Activated naive CD4-positive, alpha-beta T cell treated with anti-CD3 and anti-CD28 coated beads for 36 hours (primary cell): ENCODE measurements at regions not wholly inside any gene's neighbourhood (a gene's known extent, or its start where the extent isn't known, plus 50 kb on each side); places are given as distances from the start of the nearest gene placed in this dataset.
"Not testable (repeated sequence)": the region's sequence is repeated elsewhere in the genome, so short reads cannot be mapped to it uniquely, and the experiment has no call there.

ENCODE experiments used
- CTCF ChIA-PET: fragments of 350-600 bp; sonication (Branson Sonifier 250); formaldehyde crosslinking; loops from one replicate; lab custom pipeline; 2021; ENCODE audit warnings: antibody characterized with exemption; lab: Charles Lee
- DNase-seq: peaks from one replicate; pipeline ENCODE4 v3.0.0-alpha.2; 2020
- H3K27ac Mint-ChIP-seq: one replicate; pipeline ENCODE4 v1.8.0; 2021; ENCODE audit warnings: mild to moderate bottlenecking, mixed read lengths
- H3K27me3 Mint-ChIP-seq: one replicate; pipeline ENCODE4 v1.8.0; 2021; ENCODE audit warnings: low read depth, mixed read lengths
- H3K36me3 Mint-ChIP-seq: one replicate; pipeline ENCODE4 v1.8.0; 2021; ENCODE audit warnings: low read depth, mixed read lengths
- H3K4me1 Mint-ChIP-seq: one replicate; pipeline ENCODE4 v1.8.0; 2021; ENCODE audit warnings: low read depth, mixed read lengths
- H3K4me3 Mint-ChIP-seq: one replicate; pipeline ENCODE4 v1.8.0; 2021; ENCODE audit warnings: mild to moderate bottlenecking, moderate library complexity, mixed read lengths
- H3K9me3 Mint-ChIP-seq: one replicate; pipeline ENCODE4 v1.8.0; 2021; ENCODE audit warnings: mixed read lengths
- intact Hi-C: fragments of 100-400 bp; cut with micrococcal nuclease; formaldehyde crosslinking; loops from one replicate; pipeline ENCODE4 v1.15.1; 2023

DNA sequence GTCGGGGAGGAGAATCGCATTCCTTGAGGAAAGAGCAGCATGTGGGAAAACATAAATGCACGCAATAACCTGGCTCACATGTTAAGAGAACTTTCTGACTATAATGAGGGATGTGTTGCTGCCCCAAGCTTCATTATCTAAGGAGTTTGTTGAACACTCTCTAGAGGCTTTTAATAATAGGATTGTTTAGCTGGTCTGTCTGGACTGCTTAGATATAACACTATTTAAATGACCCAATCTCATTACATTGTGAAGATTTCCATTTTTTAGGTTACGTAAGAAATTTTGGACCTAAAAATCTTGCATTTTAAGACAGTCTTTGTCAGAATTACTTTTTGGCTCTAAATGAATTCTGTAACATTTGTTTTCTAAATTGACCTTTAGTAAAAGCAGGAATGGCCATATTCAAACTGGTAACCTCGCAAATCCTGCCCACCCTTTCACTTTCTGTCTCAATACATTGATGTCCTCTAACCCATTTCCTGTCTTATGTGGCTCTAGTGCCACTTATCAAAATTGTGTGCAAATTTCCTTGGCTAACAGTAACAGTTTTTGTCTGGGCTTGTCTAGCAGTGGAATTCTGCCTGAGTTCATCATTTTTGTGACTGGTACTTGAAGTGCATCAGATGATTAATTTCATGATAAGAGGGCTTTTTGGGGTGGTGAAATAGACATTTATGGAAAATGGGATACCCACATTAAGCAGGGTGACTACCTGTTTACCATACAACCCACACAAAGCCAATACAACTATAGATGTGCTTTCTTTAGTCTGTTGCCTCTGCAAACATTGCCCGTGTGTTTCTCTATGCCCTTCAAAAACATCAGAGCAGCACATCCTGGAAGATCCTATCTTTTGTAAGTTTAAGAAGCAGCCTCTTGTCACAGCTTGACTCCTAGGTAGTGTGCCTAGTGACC is 61.6 kb upstream of the IKBKE start:
- H3K4me3 Mint-ChIP-seq, H3K9me3 Mint-ChIP-seq, DNase-seq, H3K27ac Mint-ChIP-seq, H3K4me1 Mint-ChIP-seq, H3K27me3 Mint-ChIP-seq, CTCF ChIA-PET, H3K36me3 Mint-ChIP-seq, intact Hi-C loops: not testable (repeated sequence)

DNA sequence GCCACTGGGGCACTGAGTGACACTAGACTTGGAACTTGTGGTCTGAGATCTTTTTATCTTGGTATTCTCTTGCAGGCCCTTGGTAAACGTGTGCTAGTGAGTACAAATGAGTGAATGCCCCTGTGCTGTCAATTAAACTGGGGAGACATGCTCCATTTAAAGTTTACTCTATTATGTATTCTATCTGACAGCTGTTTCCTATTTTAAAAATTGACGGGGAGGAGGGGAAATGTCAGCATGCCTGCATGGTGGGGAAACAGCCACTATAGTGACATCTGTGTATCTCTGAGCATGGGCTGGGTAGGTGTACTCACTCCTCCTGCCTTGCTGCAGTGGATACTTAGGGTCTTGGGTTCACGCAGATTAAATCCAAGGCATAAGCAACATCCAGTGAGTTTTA is 59.0 kb upstream of the IKBKE start:
- CTCF ChIA-PET = interaction anchor here (0.6 kb wide), 1 partner anchor 134 kb away, joined by 4 read pairs; no protein-coding TSS in a partner anchor
- no peaks in the 10 kb centered on the region for H3K36me3 Mint-ChIP-seq
- H3K27ac Mint-ChIP-seq = no peak overlapping the region
- no peaks in the 10 kb centered on the region for H3K9me3 Mint-ChIP-seq
- H3K4me1 Mint-ChIP-seq = no peaks in the 10 kb centered on the region
- no peak overlapping the region for H3K4me3 Mint-ChIP-seq
- H3K27me3 Mint-ChIP-seq = no peaks in the 10 kb centered on the region
- DNase-seq = no peak
- intact Hi-C loops = no loop called here

DNA sequence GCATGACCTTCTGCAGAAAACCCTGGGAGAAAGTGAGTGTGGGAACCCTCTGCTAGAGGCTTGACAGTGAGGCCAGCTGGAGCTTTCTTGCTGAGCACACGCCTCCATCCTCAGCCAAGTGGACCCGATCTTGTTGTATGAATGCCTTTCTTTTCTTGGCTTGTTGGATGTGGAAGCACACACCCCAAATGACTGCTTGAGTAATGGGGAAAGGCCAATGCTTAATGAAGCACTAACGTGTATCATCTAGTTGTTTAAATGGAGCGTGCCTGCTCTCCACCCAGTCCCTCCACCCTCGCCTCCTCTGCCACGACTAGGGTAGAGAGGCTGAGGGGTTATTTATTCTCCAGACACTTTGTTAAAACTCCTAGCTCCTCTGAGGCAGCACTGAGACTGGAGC is 54.3 kb upstream of the IKBKE start:
- Mint-ChIP-seq H3K4me3 (no peak overlapping the region), H3K27ac (no peak overlapping the region), H3K36me3 (no peaks in the 10 kb centered on the region), H3K9me3 (no peaks in the 10 kb centered on the region), H3K27me3 (no peaks in the 10 kb centered on the region), H3K4me1 (no peaks in the 10 kb centered on the region)
- CTCF ChIA-PET = no interaction called here
- intact Hi-C loops = no loop called here
- DNase-seq = no peak

DNA sequence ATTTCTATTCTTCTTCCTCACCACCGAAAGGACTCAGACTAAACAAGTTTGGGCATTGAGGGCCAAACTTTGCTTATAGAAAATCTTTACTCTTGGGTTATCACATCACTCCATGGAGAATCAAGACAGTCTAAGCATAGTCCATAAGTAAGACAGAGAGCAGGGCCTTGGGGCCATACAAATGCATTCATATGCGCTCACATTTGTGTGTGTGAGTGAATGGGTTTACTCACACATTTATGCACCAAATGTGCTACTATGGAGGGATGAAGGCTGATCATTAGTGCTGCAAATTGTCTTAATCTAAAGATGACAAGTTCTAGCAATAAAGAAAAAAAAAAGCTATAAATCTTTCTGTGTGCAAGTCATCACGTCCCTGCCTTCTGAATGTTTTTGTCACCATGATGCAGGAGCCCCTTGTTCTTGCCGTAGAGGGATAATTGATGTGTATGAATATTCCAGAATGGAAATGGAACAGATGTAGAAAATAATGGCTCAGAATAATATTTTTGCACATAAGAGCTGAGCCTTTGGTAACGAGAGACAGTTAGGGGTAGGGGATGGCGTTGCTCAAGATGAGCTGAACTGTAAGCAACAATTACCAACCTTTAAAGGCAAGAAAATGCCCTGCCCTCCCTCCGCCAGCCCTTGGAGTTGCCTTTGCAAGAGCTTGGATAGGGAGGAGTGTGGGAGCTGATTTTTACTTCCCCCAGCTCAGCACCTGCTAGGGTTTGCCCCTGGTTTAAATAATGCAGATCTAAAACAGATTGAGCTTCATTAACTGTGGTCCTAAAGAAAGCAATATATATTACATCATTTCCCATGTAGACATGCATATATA is 52.3 kb upstream of the IKBKE start:
- H3K36me3 Mint-ChIP-seq = no peaks in the 10 kb centered on the region
- H3K4me3 Mint-ChIP-seq = no peak overlapping the region
- DNase-seq = no peak
- H3K4me1 Mint-ChIP-seq = no peaks in the 10 kb centered on the region
- H3K9me3 Mint-ChIP-seq = no peaks in the 10 kb centered on the region
- CTCF ChIA-PET = interaction anchor here (0.9 kb wide), 2 partner anchors 10 to 12 kb away, joined by 3 to 4 read pairs; no protein-coding TSS in a partner anchor
- H3K27ac Mint-ChIP-seq = no peak overlapping the region
- intact Hi-C loops = no loop called here
- no peaks in the 10 kb centered on the region for H3K27me3 Mint-ChIP-seq

DNA sequence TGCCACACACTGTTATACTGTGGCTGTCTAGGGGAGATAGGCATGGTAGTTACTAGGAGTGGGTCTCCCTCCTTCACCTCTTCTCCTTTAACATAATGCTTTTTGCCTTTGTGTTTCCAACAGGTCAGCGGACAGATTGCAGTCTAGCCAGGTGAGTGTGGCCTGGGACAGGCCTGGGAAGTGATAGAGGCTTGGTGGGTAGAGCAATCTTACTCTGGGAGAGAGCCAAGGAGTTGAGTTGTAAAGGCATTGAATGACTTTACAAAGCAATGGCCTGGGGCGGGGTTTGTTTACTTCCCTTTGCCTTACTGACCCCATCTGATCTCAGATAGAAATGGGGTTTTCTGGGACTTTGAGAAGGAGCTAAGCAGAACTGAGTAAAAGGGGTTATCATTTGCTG is 51.0 kb upstream of the IKBKE start:
- intact Hi-C loops = no loop called here
- Mint-ChIP-seq H3K4me3 (no peak overlapping the region), H3K36me3 (peaks cover 3% of the 10 kb centered on the region), H3K27ac (no peak overlapping the region), H3K9me3 (no peaks in the 10 kb centered on the region), H3K4me1 (no peaks in the 10 kb centered on the region), H3K27me3 (no peaks in the 10 kb centered on the region)
- CTCF ChIA-PET = interaction anchor here (0.6 kb wide), 1 partner anchor 110 kb away, joined by 3 read pairs; no protein-coding TSS in a partner anchor
- DNase-seq = no peak

DNA sequence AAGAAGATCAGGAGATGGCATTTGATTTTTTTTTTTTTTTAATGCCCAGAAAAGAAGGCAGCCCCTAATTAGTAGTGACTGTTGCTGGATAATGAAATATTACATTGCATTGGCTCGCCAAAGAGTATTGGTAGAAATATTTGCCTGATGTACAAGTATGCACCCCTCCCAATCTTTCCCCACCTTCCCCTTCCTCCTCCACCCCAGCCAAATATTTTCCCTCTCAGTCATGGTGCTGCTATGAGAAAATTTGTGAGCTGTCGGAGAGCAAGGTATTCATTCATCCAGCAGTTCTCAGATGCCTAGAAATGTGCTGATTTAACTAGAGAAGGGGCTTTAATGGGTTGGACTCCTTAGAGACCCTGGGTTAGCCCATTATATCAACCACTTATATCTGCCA is 50.5 kb upstream of the IKBKE start:
- CTCF ChIA-PET = interaction anchor here (0.6 kb wide), 1 partner anchor 111 kb away, joined by 3 read pairs; no protein-coding TSS in a partner anchor
- Mint-ChIP-seq H3K27me3 (no peaks in the 10 kb centered on the region), H3K9me3 (no peaks in the 10 kb centered on the region), H3K27ac (no peak overlapping the region), H3K4me3 (no peak overlapping the region), H3K4me1 (no peaks in the 10 kb centered on the region), H3K36me3 (peaks cover 3% of the 10 kb centered on the region)
- DNase-seq = no peak
- intact Hi-C loops = no loop called here

DNA sequence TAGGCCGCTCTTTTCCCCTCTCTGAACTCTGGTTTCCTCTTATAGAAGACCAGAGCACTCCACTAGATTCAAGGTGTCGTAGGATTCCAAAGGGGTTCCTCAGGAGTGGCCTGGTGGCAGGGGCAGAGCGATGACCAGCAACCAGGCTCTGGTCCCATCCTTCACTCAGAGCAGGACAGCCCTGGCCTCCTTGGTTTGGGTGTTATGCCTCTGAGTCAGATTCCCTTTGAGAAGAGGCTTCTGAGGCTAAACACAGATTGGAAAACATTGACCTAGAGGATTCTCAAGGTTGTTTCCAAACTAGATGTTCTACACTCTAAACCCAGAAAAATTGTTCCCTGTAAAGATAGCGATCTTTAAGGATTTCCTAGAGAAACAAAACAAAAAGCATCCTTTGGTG is 49.8 kb upstream of the IKBKE start:
- no peaks in the 10 kb centered on the region for H3K4me1 Mint-ChIP-seq

More for the DNA sequence above, 49.8 kb upstream of the IKBKE start:
- CTCF ChIA-PET = no interaction called here
- no peak for DNase-seq
- Mint-ChIP-seq H3K4me3 (no peak overlapping the region), H3K9me3 (no peaks in the 10 kb centered on the region), H3K27ac (no peak overlapping the region), H3K36me3 (peaks cover 3% of the 10 kb centered on the region), H3K27me3 (no peaks in the 10 kb centered on the region)
- intact Hi-C loops = no loop called here
